NCI-H2081 treated with DMSO at 0.1 percent for 48 hours (cell line): ENCODE measurements at regions not wholly inside any gene's neighbourhood (a gene's known extent, or its start where the extent isn't known, plus 50 kb on each side); places are given as distances from the start of the nearest gene placed in this dataset.
"Not testable (repeated sequence)": the region's sequence is repeated elsewhere in the genome, so short reads cannot be mapped to it uniquely, and the experiment has no call there.

ENCODE experiments used
- DNase-seq: peaks from one replicate; lab custom pipeline; 2025; lab: John Stamatoyannopoulos, UW

- no peak for DNase-seq
Observed at GRCh38 chr20:12201289-12201991, 283.7 kb downstream of the BTBD3 start.

- no peak for DNase-seq
Observed at GRCh38 chr20:12203399-12203798, 285.7 kb downstream of the BTBD3 start.

GRCh38 chr20:12203981-12204380 lies 286.3 kb downstream of the BTBD3 start:
- DNase-seq = no peak

- no peak for DNase-seq
Observed at GRCh38 chr20:12207875-12208274, 290.2 kb downstream of the BTBD3 start.

GRCh38 chr20:12210591-12210990 lies 292.9 kb downstream of the BTBD3 start:
- no peak for DNase-seq

GRCh38 chr20:12211361-12211760 lies 293.7 kb downstream of the BTBD3 start:
- DNase-seq = no peak

GRCh38 chr20:12217382-12217781 lies 299.7 kb downstream of the BTBD3 start:
- no peak for DNase-seq

- no peak for DNase-seq
Observed at GRCh38 chr20:12219798-12220197, 302.1 kb downstream of the BTBD3 start.

GRCh38 chr20:12223057-12223456 lies 305.4 kb downstream of the BTBD3 start:
- no peak for DNase-seq

GRCh38 chr20:12225898-12226297 lies 308.2 kb downstream of the BTBD3 start:
- no peak for DNase-seq

- no peak for DNase-seq
Observed at GRCh38 chr20:12229891-12230290, 312.2 kb downstream of the BTBD3 start.

- no peak for DNase-seq
Observed at GRCh38 chr20:12237772-12238171, 320.1 kb downstream of the BTBD3 start.

GRCh38 chr20:12241065-12241464 lies 323.4 kb downstream of the BTBD3 start:
- no peak for DNase-seq

GRCh38 chr20:12243327-12243726 lies 325.6 kb downstream of the BTBD3 start:
- no peak for DNase-seq

GRCh38 chr20:12248481-12248880 lies 330.8 kb downstream of the BTBD3 start:
- DNase-seq = no peak

- DNase-seq = not testable (repeated sequence)
Observed at GRCh38 chr20:12250661-12251060, 333.0 kb downstream of the BTBD3 start.

- no peak for DNase-seq
Observed at GRCh38 chr20:12252793-12253192, 335.1 kb downstream of the BTBD3 start.

GRCh38 chr20:12255461-12255970 lies 337.8 kb downstream of the BTBD3 start:
- DNase-seq = no peak

GRCh38 chr20:12256806-12257205 lies 339.1 kb downstream of the BTBD3 start:
- DNase-seq = no peak

GRCh38 chr20:12262747-12263146 lies 345.1 kb downstream of the BTBD3 start:
- DNase-seq = no peak

- DNase-seq = no peak
Observed at GRCh38 chr20:12264711-12265110, 347.0 kb downstream of the BTBD3 start.

- no peak for DNase-seq
Observed at GRCh38 chr20:12265662-12266061, 348.0 kb downstream of the BTBD3 start.

- no peak for DNase-seq
Observed at GRCh38 chr20:12269579-12269978, 351.9 kb downstream of the BTBD3 start.

- DNase-seq = no peak
Observed at GRCh38 chr20:12270863-12271262, 353.2 kb downstream of the BTBD3 start.
